Stimulated activated CD8-positive, alpha-beta memory T cell treated with anti-CD3 and anti-CD28 coated beads, Interleukin-2, amount 100 ng/mL, for 48 hours (primary cell): ENCODE measurements at regions not wholly inside any gene's neighbourhood (a gene's known extent, or its start where the extent isn't known, plus 50 kb on each side); places are given as distances from the start of the nearest gene placed in this dataset.
A peak's percentile ranks its signal among the peaks of the same experiment; 100 is the strongest.
"Not testable (repeated sequence)": the region's sequence is repeated elsewhere in the genome, so short reads cannot be mapped to it uniquely, and the experiment has no call there.

Source experiments
- DNase-seq, 2 donors: peaks; one replicate each; pipeline ENCODE4 v3.0.0-alpha.2; 2020; ENCODE audit warnings: low read depth in 2 of 2

DNA sequence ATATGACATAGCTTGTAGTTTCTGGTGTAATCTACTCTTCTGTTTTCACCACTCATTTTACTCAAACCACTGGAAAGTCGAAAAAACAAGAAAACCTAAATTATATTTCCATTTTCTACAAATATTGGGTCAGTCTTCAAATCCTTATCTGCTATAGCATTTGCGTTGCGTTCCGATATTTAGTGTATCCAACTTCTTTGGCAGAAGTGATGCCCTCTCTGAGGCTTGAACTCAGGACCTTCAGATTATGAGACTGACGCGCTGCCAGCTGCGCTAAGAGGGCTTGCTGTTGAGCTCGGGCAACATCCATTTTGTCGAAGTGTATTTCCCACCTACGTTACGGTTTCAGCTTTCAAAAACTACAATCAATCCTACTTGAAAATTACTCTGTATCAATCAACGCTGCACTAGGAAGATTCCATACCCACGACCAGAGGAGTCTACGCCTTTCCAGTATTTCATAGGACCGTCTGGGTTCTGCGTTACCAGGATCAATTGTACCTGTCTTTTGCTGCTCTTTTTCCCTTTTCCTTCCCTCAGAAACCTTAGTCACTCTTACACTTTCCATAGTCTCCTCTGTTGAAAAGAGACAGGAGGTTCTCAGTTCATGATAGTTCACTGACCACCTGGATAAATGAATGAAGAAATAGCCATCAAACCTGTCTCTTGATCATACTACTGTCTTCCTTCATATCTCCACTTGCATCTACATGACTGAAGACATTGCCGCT lies 140.5 kb upstream of the ZNF322 start:
- DNase-seq, result not testable (repeated sequence)

GRCh38 chr6:26803762-26804161 lies 144.2 kb upstream of the ZNF322 start:
- DNase-seq, result not testable (repeated sequence)

- DNase-seq, result not testable (repeated sequence)
Observed at GRCh38 chr6:26811486-26812116, 152.1 kb upstream of the ZNF322 start.

DNA sequence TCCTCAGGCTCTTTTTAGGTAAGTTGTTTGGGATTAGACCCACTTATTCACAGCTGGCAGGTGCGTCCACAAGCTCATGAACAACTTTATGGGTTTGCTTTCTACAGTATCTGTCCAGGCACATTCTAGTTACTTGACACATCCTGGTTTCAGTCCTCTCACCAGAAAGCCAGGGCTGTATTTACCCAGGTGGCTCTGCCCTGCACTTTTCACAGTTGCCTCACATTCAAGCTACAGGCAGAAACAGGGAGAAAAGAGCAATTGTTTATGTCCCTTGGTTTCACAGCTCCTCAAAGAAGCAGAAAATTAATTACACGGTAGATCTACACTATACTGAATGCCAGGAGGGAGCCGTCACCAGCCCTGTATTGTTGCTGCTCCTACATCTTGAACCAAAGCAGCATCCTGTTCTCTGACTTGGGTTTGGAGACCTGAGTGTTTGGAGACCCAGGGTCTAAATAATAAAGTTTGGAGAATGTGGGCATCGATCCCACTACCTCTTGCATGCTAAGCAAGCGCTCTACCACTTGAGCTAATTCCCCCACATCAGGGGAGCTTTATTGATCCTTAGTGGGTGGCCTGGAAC lies 159.2 kb upstream of the ZNF322 start:
- not testable (repeated sequence) for DNase-seq

GRCh38 chr6:26827965-26828364 lies 168.4 kb upstream of the ZNF322 start:
- not testable (repeated sequence) for DNase-seq

GRCh38 chr6:26829480-26829879 lies 169.9 kb upstream of the ZNF322 start:
- not testable (repeated sequence) for DNase-seq

- DNase-seq, result not testable (repeated sequence)
Observed at GRCh38 chr6:26830992-26831391, 171.4 kb upstream of the ZNF322 start.

- DNase-seq, result not testable (repeated sequence)
Observed at GRCh38 chr6:26835707-26836106, 176.2 kb upstream of the ZNF322 start.

GRCh38 chr6:26836657-26837056 lies 177.1 kb upstream of the ZNF322 start:
- DNase-seq, result not testable (repeated sequence)

DNA sequence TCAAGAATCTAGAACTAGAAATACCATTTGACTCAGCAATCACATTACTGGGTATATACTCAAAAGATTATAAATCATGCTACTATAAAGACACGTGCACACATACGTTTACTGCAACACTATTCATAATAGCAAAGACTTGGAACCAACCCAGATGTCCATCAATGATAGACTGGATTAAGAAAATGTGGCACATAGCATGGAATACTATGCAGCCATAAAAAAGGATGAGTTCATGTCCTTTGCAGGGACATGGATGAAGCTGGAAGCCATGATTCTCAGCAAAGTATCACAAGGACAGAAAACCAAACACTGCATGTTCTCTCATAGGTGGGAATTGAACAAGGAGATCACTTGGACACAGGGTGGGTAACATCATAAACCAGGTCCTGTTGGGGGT lies 185.3 kb upstream of the ZNF322 start:
- DNase-seq, result not testable (repeated sequence)

DNA sequence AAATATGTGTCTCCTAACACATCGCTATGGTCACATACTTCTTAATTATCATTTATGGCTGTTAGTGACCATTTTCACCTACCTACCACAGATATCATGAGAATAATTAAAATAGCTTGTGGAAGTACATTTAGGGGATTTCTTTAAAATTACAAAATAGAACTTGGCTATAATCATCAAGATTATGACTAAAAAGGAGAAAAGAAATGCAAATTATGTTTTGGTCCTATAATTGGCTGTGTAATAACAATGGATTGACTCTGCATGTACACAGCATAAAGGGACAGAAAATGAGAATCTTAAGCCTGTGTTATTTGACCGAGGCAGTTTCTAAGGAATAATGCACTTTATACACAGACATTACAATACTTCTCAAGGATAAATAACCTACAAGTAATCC lies 197.7 kb upstream of the ZNF322 start:
- DNase-seq, result not testable (repeated sequence)

- DNase-seq, result not testable (repeated sequence)
Observed at GRCh38 chr6:26859067-26859770, 199.7 kb upstream of the ZNF322 start.

GRCh38 chr6:26859771-26860163 lies 200.2 kb upstream of the ZNF322 start:
- DNase-seq, result not testable (repeated sequence)

DNA sequence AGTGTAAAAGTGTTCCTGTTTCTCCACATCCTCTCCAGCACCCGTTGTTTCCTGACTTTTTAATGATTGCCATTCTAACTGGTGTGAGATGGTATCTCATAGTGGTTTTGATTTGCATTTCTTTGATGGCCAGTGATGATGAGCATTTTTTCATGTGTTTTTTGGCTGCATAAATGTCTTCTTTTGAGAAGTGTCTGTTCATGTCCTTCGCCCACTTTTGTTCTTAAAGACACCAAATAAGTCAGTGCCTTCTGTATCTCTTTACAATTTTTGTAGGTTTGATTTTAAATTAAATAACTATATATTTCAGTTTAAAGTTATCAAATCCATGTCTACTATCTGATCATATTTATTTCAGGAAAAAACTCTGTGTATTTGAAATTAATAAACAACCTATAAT lies 202.4 kb upstream of the ZNF322 start:
- DNase-seq, result not testable (repeated sequence)

- DNase-seq, result not testable (repeated sequence)
Observed at GRCh38 chr6:26863641-26864040, 204.1 kb upstream of the ZNF322 start.

- DNase-seq, result not testable (repeated sequence)
Observed at GRCh38 chr6:26898785-26899184, 239.2 kb upstream of the ZNF322 start.

DNA sequence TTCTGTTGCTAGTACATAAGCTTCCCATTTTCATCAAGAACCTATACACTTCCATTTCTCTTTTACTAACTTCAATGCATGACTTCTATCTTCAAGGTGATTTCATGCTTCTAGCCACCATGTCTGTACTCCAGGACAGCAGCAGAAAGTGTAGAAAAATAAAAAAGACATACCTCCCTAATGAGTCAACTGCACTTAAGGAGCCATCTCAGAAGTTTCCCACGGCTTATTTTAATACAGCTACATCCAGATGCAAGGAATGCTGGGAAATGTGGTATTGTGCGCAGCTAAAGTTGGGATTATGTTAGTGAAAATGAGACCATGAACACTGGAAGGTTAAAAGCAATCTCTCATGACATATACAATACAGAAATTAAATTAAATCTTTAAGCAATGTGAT lies 264.7 kb upstream of the ZNF322 start:
- DNase-seq, result not testable (repeated sequence)

- not testable (repeated sequence) for DNase-seq
Observed at GRCh38 chr6:26928190-26928589, 268.6 kb upstream of the ZNF322 start.

DNA sequence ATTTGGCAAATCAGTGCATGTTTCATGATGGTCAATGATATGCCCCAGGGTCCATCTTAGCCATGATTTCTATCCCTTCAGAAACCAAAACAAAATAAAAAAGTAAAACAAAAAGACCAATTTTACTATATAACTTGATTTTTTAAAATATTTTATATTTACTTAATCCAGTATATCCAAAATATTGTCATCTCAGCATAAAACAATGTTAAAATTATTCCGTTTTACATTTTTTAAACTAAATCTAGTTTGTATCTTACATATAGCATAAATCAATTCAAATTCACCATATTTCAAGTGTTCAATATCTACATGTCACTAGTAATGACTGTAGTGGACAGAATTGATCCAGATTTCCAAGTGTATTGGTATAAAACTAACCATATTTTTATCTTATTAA lies 277.7 kb upstream of the ZNF322 start:
- DNase-seq, result not testable (repeated sequence)

DNA sequence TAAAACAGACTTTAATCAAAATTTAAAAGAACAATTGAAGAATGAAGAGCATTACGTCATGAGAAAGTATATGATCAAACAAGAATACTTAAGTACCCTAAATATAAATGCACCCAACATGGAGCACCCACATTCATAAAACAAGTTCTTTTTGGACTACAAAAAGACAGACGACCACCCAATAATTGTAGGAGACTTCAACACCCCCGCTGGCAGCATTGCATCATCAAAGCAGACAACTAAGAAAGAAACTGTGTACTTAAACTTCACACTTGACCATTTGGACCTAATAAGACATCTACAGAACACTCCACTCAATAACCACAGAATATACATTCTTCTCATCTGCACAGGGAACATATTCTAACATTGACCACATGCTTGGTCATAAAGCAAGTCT lies 291.7 kb upstream of the ZNF322 start:
- not testable (repeated sequence) for DNase-seq

- peak; percentile 6 to 21 for DNase-seq
Observed at GRCh38 chr6:26956078-26956600, 291.4 kb upstream of the PRSS16 start.

DNA sequence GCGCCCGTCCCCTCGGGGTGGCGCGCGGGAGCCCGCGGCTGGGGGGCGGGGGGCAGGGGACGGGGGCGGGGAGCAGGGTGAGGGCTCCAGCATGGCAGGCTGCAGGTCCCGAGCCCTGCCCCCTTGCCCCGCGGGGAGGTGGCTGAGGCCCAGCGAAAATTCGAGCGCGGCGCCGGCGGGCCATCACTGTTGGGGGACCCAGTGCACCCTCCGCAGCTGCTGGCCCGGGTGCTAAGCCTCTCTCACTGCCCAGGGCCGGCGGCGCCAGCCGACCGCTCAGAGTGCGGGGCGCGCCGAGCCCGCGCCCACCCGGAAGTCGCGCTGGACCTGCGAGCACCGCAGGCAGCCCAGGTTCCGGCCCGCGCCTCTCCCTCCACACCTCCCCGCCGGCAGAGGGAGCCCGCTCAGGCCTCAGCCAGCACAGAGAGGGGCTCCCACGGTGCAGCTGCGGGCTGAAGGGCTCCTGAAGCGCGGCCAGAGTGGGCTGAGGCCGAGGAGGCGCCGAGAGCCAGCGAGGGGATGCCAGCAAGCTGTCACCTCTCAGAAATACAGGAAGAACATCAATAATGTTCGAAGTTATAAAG lies 290.8 kb upstream of the PRSS16 start:
- peak; percentile 74 to 79 for DNase-seq
